Stimulated activated naive B cell treated with anti-CD40 and anti-IgM and Interleukin-4, amounts not matched to agents 10 μg/mL and 1 μg/mL and 100 μg/mL, for 72 hours (primary cell): ENCODE measurements at regions not wholly inside any gene's neighbourhood (a gene's known extent, or its start where the extent isn't known, plus 50 kb on each side); places are given as distances from the start of the nearest gene placed in this dataset.

ENCODE experiments used
- ATAC-seq, 2 donors: fragments of 150-1000 bp; cut with Tn5 transposase; replicated peaks; 2 replicates each; pipeline ENCODE4 v1.10.0; 2021; ENCODE audit warnings: moderate library complexity in 1 of 2
- DNase-seq: peaks from one replicate; pipeline ENCODE4 v3.0.0; 2021
- H3K27ac Mint-ChIP-seq: one replicate; pipeline ENCODE4 v1.8.0; 2022; ENCODE audit warnings: mild to moderate bottlenecking, mixed read lengths
- H3K27me3 Mint-ChIP-seq, 2 donors: one replicate each; pipeline ENCODE4 v1.8.0; 2022; ENCODE audit warnings: mixed read lengths in 2 of 2
- H3K36me3 Mint-ChIP-seq, 2 donors: one replicate each; pipeline ENCODE4 v1.8.0; 2022; ENCODE audit warnings: mixed read lengths in 2 of 2, mild to moderate bottlenecking in 1 of 2
- H3K4me1 Mint-ChIP-seq, 2 donors: one replicate each; pipeline ENCODE4 v1.8.0; 2022; ENCODE audit warnings: mixed read lengths in 2 of 2, mild to moderate bottlenecking in 1 of 2
- H3K4me3 Mint-ChIP-seq, 2 donors: one replicate each; pipeline ENCODE4 v1.8.0; 2022; ENCODE audit warnings: mild to moderate bottlenecking in 2 of 2, mixed read lengths in 2 of 2, moderate library complexity in 1 of 2
- H3K9me3 Mint-ChIP-seq, 2 donors: one replicate each; pipeline ENCODE4 v1.8.0; 2022; ENCODE audit warnings: mixed read lengths in 2 of 2, mild to moderate bottlenecking in 1 of 2

DNA sequence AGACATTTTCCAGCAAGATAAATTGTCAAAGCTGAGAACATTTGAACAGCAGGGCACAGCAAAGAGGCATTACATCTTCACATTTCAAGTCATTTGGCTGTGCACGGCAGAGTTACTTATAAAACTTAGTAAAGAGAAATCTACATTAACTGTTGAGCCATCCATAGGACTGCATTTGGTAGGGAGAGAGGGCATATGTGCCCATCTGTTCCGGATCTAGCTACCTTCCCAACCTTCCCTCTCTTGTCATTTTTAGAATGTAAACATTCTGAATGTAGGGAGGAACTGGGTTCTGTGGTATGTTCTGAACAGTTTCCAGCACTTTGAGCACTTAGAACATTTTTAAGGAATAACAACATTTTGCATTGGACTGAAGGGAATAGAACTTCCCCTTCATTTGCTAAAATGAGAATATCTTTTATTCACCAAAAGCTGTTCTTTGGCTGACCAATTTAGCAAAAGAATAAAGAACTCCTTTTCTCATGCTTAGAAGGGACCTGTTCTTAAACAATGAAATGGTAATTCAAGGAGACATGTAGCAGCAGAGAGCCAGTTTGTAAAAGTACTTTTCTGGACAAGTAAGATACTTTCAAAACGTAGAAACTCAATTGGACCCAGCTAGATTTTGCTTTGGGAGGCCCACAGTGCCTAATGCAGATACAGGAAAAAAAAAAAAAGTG, 104.4 kb downstream of the CETN3 start:
- Mint-ChIP-seq H3K27ac (no peak overlapping the region), H3K4me1 (peaks cover 2 to 13% of the 10 kb centered on the region in 2 donors), H3K4me3 (no peak overlapping the region), H3K9me3 (no peaks in the 10 kb centered on the region), H3K27me3 (no peaks in the 10 kb centered on the region), H3K36me3 (no peaks in the 10 kb centered on the region)
- ATAC-seq (no peak), DNase-seq (no peak)

DNA sequence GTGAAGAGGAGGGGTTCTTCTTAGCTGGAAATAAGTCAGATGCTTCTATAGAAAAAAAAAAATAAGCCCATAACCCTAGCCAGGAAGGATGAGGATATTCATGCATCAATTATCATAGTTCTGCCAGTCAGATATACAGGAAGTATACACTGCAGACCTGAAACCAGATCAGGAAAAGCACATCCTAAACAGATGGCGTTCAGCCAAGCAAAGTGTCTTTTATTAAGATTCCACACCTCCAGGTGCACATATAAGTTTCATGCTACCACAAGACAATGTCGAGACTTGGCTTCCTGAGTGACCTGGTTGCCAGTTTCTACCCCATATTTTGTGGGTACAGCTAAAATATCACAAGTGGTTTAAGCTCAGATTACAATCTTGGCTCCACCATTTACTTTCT, 108.3 kb downstream of the CETN3 start:
- Mint-ChIP-seq H3K9me3 (no peaks in the 10 kb centered on the region), H3K27me3 (no peaks in the 10 kb centered on the region), H3K4me1 (peaks cover 2 to 13% of the 10 kb centered on the region in 2 donors), H3K4me3 (no peak overlapping the region), H3K36me3 (no peaks in the 10 kb centered on the region), H3K27ac (no peak overlapping the region)
- ATAC-seq = no peak
- no peak for DNase-seq

DNA sequence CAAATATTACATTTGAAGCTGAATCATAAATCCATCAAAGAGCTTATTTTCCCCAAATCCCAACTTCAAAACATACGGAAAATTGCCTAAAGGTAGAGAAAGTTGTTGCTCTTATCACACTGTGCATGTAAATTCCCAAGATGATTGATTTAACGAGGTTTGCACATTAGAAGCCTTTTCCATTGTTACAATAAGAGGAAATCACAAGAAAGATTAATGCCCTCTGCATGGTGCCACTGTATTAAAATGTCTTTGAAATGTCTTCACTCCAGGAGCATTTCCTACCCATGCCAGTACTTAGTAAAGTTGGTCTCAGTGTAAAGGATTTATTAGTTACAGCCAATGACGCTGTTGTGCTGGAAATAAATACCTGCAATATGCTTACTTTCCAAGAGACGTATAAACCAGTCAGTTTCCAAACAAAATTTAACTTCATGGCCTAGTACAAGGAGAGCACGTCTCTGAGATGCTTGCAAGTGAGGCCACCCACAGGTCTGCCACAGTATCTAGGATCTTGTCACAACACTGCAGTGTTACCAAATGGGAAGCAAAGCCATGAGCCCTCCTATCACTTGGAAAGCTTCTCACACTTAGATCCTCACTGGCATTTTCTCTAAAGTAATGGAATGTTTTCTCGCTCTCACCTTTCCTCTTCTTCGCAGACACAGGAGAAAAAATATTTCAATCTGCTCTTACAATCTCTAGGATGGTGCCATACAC, 112.4 kb downstream of the CETN3 start:
- Mint-ChIP-seq H3K27ac (no peak overlapping the region), H3K4me1 (peaks cover 2 to 13% of the 10 kb centered on the region in 2 donors), H3K27me3 (peaks cover 0 to 8% of the 10 kb centered on the region in 2 donors), H3K9me3 (no peaks in the 10 kb centered on the region), H3K4me3 (no peak overlapping the region), H3K36me3 (no peaks in the 10 kb centered on the region)
- no peak for ATAC-seq
- no peak for DNase-seq

DNA sequence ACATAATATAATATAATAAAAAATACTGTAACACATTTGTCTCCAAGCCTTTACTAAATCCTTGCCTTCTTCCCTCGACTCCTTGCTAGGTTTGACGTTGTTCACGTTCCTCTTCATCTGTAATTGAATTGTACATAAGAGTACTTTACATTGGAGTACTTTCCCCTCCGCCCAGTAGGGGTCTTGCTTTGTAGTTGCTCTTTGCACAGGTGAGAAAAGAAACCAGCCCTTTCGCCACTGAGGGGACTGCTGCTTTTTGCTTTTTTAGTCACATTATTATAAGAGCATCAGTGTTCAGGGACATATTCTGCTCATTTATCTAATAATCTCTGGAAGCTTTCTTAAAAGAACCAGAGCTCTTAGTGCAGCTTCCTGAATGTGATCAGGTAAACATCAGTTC, 115.0 kb downstream of the CETN3 start:
- Mint-ChIP-seq H3K4me3 (no peak overlapping the region), H3K4me1 (no peaks in the 10 kb centered on the region), H3K27me3 (peaks cover 0 to 15% of the 10 kb centered on the region in 2 donors), H3K36me3 (no peaks in the 10 kb centered on the region), H3K9me3 (no peaks in the 10 kb centered on the region), H3K27ac (no peak overlapping the region)
- no peak for DNase-seq
- no peak for ATAC-seq

DNA sequence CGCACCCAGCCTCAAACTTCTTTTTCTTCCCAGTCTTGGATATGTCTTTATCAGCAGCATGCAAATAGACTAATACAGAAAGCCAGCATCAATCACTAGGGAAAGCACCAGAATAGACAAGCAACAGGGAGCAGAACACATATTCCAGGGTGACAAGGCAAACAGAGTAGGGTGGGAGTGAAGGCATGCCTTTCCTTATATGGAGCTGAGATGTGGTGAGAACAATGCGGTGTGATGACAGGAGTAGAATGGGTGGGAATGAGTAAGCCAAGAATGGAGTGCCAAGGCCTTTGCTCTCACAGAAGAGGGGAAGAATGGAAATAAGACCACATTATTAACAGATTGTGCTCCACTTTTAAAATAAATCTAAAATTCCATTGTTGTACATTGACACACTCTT, 115.6 kb downstream of the CETN3 start:
- ATAC-seq = no peak
- Mint-ChIP-seq H3K36me3 (no peaks in the 10 kb centered on the region), H3K4me1 (no peaks in the 10 kb centered on the region), H3K27me3 (peaks cover 0 to 15% of the 10 kb centered on the region in 2 donors), H3K27ac (no peak overlapping the region), H3K4me3 (no peak overlapping the region), H3K9me3 (no peaks in the 10 kb centered on the region)
- no peak for DNase-seq

DNA sequence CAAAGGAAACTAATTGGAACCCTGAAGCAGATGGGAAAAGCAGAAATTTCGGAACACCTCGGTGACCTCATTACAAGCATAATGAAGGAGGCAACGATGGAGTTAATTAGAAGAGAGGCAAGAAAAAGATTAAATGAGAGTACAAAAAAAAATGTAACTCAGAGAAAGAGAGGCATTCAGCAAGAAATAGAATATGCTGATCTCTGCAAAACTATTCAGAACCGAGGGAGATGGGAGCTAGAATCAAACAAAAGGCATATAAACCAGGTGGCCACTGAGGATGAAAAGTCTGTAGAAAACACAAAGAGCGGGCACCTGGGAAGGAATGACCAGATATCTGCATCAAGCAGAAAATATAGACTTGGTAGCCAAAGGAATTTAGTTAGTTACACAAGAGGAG, 118.9 kb downstream of the CETN3 start:
- ATAC-seq (no peak), DNase-seq (no peak)
- H3K4me1 Mint-ChIP-seq = no peaks in the 10 kb centered on the region
- H3K27ac Mint-ChIP-seq = no peak overlapping the region
- no peaks in the 10 kb centered on the region for H3K36me3 Mint-ChIP-seq
- peaks cover 0 to 15% of the 10 kb centered on the region in 2 donors for H3K27me3 Mint-ChIP-seq
- no peaks in the 10 kb centered on the region for H3K9me3 Mint-ChIP-seq
- H3K4me3 Mint-ChIP-seq = no peak overlapping the region

DNA sequence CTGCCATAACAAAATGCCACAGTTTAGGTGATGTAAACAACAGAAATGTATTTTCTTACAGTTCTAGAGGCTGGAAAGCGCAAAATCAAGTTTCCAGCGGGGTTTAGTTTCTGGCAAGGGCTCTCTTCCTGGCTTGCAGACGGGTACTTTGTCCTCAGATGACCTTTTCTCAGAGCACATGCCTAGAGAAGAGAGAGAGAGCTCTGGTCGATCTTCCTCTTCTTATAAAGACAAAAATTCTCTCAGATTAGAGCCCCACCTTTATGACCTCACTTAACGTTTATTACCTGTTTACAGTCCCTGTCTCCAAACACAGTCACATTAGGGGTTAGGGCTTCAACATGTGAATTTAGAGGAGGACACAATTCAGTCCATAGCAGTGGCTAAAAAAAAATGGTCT, 119.7 kb downstream of the CETN3 start:
- ATAC-seq = no peak
- H3K4me1 Mint-ChIP-seq = no peaks in the 10 kb centered on the region
- DNase-seq = no peak
- H3K36me3 Mint-ChIP-seq = no peaks in the 10 kb centered on the region
- H3K27ac Mint-ChIP-seq = no peak overlapping the region
- H3K4me3 Mint-ChIP-seq = no peak overlapping the region
- H3K9me3 Mint-ChIP-seq = no peaks in the 10 kb centered on the region
- peaks cover 0 to 15% of the 10 kb centered on the region in 2 donors for H3K27me3 Mint-ChIP-seq

DNA sequence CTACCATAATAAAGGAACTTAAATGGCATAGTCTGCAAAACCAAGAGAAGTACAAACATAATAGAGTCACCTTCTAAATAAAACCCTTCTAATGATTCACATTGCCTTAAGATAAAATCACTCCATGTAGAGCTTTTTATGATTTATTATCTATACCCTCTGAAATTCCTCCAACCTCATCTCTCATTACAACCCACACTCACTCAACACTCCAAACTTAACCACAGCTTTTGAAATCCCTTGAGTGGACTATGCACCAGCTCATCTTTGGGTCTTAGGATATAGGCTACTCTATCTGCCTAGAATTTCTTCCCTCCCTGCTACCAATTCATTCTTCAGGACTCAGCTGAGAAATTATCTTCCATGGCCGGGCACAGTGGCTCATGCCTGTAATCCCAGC, 122.5 kb downstream of the CETN3 start:
- Mint-ChIP-seq H3K36me3 (no peaks in the 10 kb centered on the region), H3K4me3 (no peak overlapping the region), H3K27ac (no peak overlapping the region), H3K9me3 (no peaks in the 10 kb centered on the region), H3K4me1 (no peaks in the 10 kb centered on the region), H3K27me3 (peaks cover 9 to 14% of the 10 kb centered on the region in 2 donors)
- no peak for ATAC-seq
- no peak for DNase-seq

DNA sequence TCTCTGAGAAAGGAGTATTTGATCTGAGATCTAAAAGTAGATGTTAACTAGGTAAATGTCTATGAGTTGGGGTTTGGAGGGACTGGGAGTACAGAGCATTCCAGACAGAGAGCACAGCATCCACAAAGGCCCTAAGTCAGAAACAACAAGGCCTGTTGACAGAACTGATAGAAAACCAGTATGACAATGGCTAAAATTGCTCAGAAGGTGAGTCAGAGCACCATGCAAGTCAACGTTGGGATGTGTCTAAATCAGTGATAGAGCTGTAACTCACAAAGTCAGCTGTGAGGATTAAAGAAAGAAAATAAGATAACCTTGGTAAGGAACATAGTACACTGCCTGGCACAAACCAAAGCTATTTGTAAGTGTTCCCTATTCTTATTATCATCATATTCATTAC, 124.0 kb downstream of the CETN3 start:
- Mint-ChIP-seq H3K27me3 (peaks cover 12 to 13% of the 10 kb centered on the region in 2 donors), H3K9me3 (no peaks in the 10 kb centered on the region), H3K27ac (no peak overlapping the region), H3K4me3 (no peak overlapping the region), H3K4me1 (no peaks in the 10 kb centered on the region), H3K36me3 (no peaks in the 10 kb centered on the region)
- no peak for ATAC-seq
- no peak for DNase-seq

DNA sequence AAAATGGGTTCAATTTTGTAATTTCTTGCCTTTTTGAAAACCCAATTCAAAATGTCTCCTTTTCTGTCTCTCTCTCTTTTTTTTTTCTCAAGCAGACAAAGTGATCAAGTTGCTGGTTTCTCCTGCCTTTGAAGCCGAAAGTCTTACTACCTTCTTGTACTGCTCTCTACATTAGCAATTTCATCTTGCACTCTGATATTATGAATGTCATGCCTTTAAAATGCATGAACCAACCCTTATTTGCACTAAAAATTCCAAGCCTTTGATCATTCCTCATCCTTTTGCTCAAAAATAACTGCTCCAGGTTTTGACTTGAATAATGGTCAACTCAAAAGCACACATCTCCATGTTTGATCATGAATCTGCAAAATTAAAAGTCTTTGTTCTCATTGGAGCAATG, 125.2 kb downstream of the CETN3 start:
- H3K9me3 Mint-ChIP-seq = no peaks in the 10 kb centered on the region
- DNase-seq (no peak), ATAC-seq (no peak)
- no peak overlapping the region for H3K27ac Mint-ChIP-seq
- H3K27me3 Mint-ChIP-seq = peaks cover 11 to 12% of the 10 kb centered on the region in 2 donors
- no peaks in the 10 kb centered on the region for H3K36me3 Mint-ChIP-seq
- no peaks in the 10 kb centered on the region for H3K4me1 Mint-ChIP-seq
- no peak overlapping the region for H3K4me3 Mint-ChIP-seq

DNA sequence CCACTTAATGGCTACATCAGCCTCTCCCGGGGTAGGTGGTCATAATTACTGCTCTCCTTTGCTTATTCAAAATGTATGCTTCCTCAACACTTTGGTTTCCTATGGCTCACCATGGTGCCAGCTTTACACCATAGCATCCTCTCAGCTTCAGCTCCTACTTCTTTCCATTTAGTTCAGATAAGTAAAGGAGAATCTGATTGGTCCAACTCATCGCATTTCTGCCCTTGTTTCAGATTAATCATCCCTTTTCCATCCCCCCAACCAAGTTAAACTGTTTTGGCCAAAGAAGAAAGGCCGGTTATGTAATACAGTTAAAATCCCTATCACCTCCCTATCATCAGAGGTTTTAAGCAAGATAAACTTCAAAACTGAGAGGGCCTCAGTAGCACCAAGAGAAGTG, 130.5 kb downstream of the CETN3 start:
- ATAC-seq (no peak), DNase-seq (no peak)
- H3K36me3 Mint-ChIP-seq = no peaks in the 10 kb centered on the region
- H3K4me3 Mint-ChIP-seq = no peak overlapping the region
- peaks cover 12 to 24% of the 10 kb centered on the region in 2 donors for H3K27me3 Mint-ChIP-seq
- H3K9me3 Mint-ChIP-seq = no peaks in the 10 kb centered on the region
- H3K4me1 Mint-ChIP-seq = no peaks in the 10 kb centered on the region
- H3K27ac Mint-ChIP-seq = no peak overlapping the region

DNA sequence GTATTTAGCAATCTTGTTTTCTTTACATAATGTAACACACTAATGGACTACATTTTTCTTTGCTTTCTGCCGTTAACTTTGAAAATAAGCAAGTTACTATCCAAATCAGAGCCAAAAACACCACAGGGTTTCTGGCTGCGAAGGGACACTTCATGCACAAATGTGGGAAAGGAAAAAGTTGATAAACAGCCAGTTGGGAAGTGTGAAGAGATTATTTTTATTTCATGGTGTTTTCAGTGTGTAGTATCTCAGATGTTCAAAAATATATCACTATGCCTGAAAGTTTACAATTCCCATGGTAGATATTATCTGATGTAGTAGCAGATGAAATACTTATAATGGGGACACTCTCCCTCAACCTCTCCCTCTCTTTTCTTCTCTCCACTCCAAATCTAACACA, 135.3 kb downstream of the CETN3 start:
- no peak overlapping the region for H3K4me3 Mint-ChIP-seq

DNA sequence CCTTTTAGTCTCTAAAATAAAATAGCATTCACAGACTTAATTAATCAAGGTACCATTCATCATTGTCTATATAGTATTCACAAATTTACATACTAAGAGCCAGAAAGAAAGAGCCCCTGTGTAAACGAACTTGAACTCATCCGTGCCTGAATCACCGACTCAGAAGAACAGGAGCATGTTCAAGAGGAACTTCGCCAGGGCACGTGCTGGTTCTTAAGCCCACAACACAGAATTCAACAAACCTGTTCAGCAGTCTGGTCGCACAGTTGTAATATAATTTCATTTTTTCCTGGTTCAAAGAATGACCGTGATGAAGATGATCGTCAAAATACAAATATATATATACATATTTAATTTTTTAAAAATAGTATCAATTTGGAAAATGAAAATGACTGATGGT, 141.9 kb downstream of the CETN3 start:
- no peak for DNase-seq
- Mint-ChIP-seq H3K9me3 (no peaks in the 10 kb centered on the region), H3K4me3 (no peak overlapping the region), H3K36me3 (no peaks in the 10 kb centered on the region), H3K4me1 (peaks cover 2 to 8% of the 10 kb centered on the region in 2 donors), H3K27ac (no peak overlapping the region), H3K27me3 (no peaks in the 10 kb centered on the region)
- ATAC-seq = no peak

More for the DNA sequence above, 135.3 kb downstream of the CETN3 start:
- peaks cover 0 to 15% of the 10 kb centered on the region in 2 donors for H3K27me3 Mint-ChIP-seq
- no peak overlapping the region for H3K27ac Mint-ChIP-seq
- DNase-seq (no peak), ATAC-seq (no peak)
- H3K9me3 Mint-ChIP-seq = no peaks in the 10 kb centered on the region
- H3K4me1 Mint-ChIP-seq = no peaks in the 10 kb centered on the region
- no peaks in the 10 kb centered on the region for H3K36me3 Mint-ChIP-seq

DNA sequence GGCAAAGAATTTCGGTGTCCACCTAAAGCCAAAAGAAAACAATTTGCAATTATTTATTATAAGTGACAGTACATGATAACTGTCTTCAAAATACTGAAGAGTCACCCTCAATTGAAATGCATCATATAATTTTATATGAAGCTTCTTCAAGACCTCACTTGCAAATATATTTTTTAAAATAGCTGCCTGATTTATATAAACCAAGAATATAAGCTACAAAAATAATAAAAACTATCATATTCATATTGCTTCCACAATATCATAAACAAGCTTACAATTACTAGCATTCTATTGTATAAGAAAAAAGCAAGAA, 144.1 kb downstream of the CETN3 start:
- no peak for DNase-seq

More for the DNA sequence above, 144.1 kb downstream of the CETN3 start:
- Mint-ChIP-seq H3K27me3 (no peaks in the 10 kb centered on the region), H3K36me3 (no peaks in the 10 kb centered on the region), H3K4me1 (peaks cover 2 to 8% of the 10 kb centered on the region in 2 donors), H3K27ac (no peak overlapping the region), H3K9me3 (no peaks in the 10 kb centered on the region), H3K4me3 (no peak overlapping the region)
- no peak for ATAC-seq
